ENCODE measurements at regions not wholly inside any gene's neighbourhood (a gene's known extent, or its start where the extent isn't known, plus 50 kb on each side); places are given as distances from the start of the nearest gene placed in this dataset.

DNA sequence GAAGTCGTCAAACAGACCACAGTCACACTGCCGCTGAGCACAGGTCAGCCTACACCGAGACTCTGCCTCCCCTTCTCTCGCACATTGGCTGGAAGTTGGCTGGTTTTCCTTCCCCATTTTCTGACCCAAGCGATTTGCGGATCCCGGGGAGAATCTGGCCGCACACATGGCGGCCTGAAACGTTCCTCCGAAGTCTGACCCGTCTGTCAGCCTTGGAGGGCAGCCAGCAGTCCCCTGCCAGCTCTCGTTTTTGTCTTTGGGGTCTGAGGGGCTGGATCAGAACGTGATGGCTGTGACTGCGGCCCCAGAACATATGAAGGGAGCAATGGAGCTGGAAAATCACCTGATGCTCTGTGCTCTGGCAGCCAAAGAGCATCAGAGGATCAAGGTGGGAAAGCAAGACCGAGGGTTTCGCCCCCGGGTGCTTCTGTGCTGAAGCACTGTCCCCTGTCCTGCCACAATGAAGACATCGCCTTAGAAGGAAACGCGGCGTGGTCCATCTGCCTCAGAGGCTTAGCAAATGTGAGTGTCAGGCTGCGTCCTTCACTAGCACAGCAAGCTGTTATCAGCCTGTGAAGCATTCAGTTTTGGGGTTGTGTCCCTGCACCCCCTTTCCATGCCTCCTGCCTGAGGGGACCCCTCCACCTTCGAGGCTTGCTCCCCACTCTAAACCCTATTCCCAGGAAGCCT lies 119.3 kb upstream of the SHH start:
- TF ChIP-seq POLR2A (IDR thresholded peaks at IDR 0.05; ENCODE audit: low read depth, low read length) (no peak), POLR2AphosphoS5 (IDR thresholded peaks at IDR 0.05; ENCODE audit: low read depth, low read length) (no peak), POU2F2 (IDR thresholded peaks at IDR 0.05; ENCODE audit: low read depth, low read length) (no peak), TAF1 (IDR thresholded peaks at IDR 0.05; ENCODE audit: low read depth, low read length) (no peak), PAX5 (IDR thresholded peaks at IDR 0.05; ENCODE audit: insufficient read depth, low read length, severe bottlenecking) (no peak), SPI1 (IDR thresholded peaks at IDR 0.05; ENCODE audit: low read depth, low read length) (no peak)
